ENCODE measurements at regions not wholly inside any gene's neighbourhood (a gene's known extent, or its start where the extent isn't known, plus 50 kb on each side); places are given as distances from the start of the nearest gene placed in this dataset.

GRCh38 chr20:57794036-57794435, 84.2 kb upstream of the PMEPA1 start:
- no peak overlapping the region for H2BK20ac ChIP-seq (ENCODE audit: low read depth, low read length)
- H4K5ac ChIP-seq (ENCODE audit: low read depth, low read length): no peak overlapping the region
- ChIA-PET POLR2A (ENCODE audit: unreplicated experiment) (no interaction called here), CTCF (no interaction called here)
- WGBS, 2 experiments (ENCODE audit: extremely low coverage in 2 of 2, insufficient read length in 1 of 2): 60% methylated on average over 1 of the region's 7 CpGs; no CpG with 5 or more reads in 1 of the 2 experiments
- intact Hi-C loops (cut with micrococcal nuclease): no loop called here
- H3K79me1 ChIP-seq (ENCODE audit: low read depth in 1 of 2, low read length in 2 of 2): no peaks in the 10 kb centered on the region
- BruUV-seq (replicated peaks): no TSS peak
- H2AK5ac ChIP-seq (ENCODE audit: low read depth, low read length): no peak overlapping the region
- DNase-seq (no peak), ATAC-seq (ENCODE audit: low read depth) (no peak)
- H2AFZ ChIP-seq (replicated peaks; ENCODE audit: low read length, poor library complexity): no peak overlapping the region
- H2BK5ac ChIP-seq (ENCODE audit: low read depth, low read length, poor library complexity, severe bottlenecking): no peak overlapping the region
- peaks cover 3% of the 10 kb centered on the region; the same call in 1 of the 2 replicates for H3K27me3 ChIP-seq (ENCODE audit: control insufficient read depth, insufficient read depth, low read length)
- no peak overlapping the region for H2BK120ac ChIP-seq (ENCODE audit: low read depth, low read length)
- peak overlapping the region; percentile 13 for H2AK9ac ChIP-seq (replicated peaks; ENCODE audit: low read depth, low read length, poor library complexity)
- H4K8ac ChIP-seq (ENCODE audit: low read depth in 2 of 2, low read length in 2 of 2): no peak overlapping the region
- H3K4me2 ChIP-seq (ENCODE audit: low read depth, low read length): no peak overlapping the region
- H3K4ac ChIP-seq (ENCODE audit: low read depth, low read length): no peak overlapping the region
- H3K56ac ChIP-seq (ENCODE audit: extremely low read depth, insufficient read depth, low read length): no peak overlapping the region
- TF ChIP-seq ELK1 (IDR thresholded peaks at IDR 0.05; ENCODE audit: borderline replicate concordance, low read depth, low read length): no peak
- TF ChIP-seq CEBPB (IDR thresholded peaks at IDR 0.05; ENCODE audit: low read depth, low read length): no peak
- no peak for TF ChIP-seq RCOR1 (IDR thresholded peaks at IDR 0.05; ENCODE audit: insufficient replicate concordance, low read length)
- TF ChIP-seq SMC3 (IDR thresholded peaks at IDR 0.05; ENCODE audit: low read depth, low read length): no peak
- TF ChIP-seq MAZ (IDR thresholded peaks at IDR 0.05; ENCODE audit: borderline replicate concordance, low read depth, low read length): no peak
- TF ChIP-seq MXI1 (IDR thresholded peaks at IDR 0.05; ENCODE audit: borderline replicate concordance, low read depth, low read length): no peak
- TF ChIP-seq CTCF (conservative IDR thresholded peaks at IDR 0.05; ENCODE audit: low read depth, low read length): no peak
- H2BK15ac ChIP-seq (ENCODE audit: low read depth, low read length): no peak overlapping the region
- H3K9me1 ChIP-seq (ENCODE audit: insufficient read depth, low read length): peaks cover 2% of the 10 kb centered on the region; the same call in 1 of the 2 replicates
- no peak overlapping the region for H3K9ac ChIP-seq (ENCODE audit: low read depth, low read length)
- H4K20me1 ChIP-seq (ENCODE audit: insufficient read depth, low read length): no peaks in the 10 kb centered on the region
- H3K18ac ChIP-seq (ENCODE audit: low read depth, low read length): no peak overlapping the region
- no peaks in the 10 kb centered on the region for H3K9me3 ChIP-seq (ENCODE audit: control insufficient read depth, insufficient read depth, low read length)
- no peaks in the 10 kb centered on the region for H3K36me3 ChIP-seq (ENCODE audit: control insufficient read depth, insufficient read depth, low read length)
- no peak overlapping the region for H3K4me3 ChIP-seq (ENCODE audit: insufficient read depth, low read depth, low read length)
- no peak overlapping the region for H3K23ac ChIP-seq (ENCODE audit: low read depth, low read length)
- no peak overlapping the region for H4K91ac ChIP-seq (ENCODE audit: insufficient read depth, low read depth, low read length)
- in situ Hi-C loops (cut with MboI; ENCODE audit: low sequenced_read_pairs): no loop called here
- no peak overlapping the region for H3K14ac ChIP-seq (replicated peaks; ENCODE audit: low read depth, low read length)
- H3K4me1 ChIP-seq (ENCODE audit: control insufficient read depth, insufficient read depth, low read length): no peaks in the 10 kb centered on the region
- no peak overlapping the region for H3K27ac ChIP-seq (ENCODE audit: insufficient read depth, low read length)
- dilution Hi-C loops (cut with HindIII; ENCODE audit: low sequenced_read_pairs, unreplicated experiment): no loop called here

All from IMR-90 (cell line).